GM12891 (cell line): ENCODE measurements at regions not wholly inside any gene's neighbourhood (a gene's known extent, or its start where the extent isn't known, plus 50 kb on each side); places are given as distances from the start of the nearest gene placed in this dataset.

ENCODE experiments used
- DNase-seq: peaks from one replicate; pipeline ENCODE4 v3.0.0; 2011; ENCODE audit warnings: low spot score; ENCODE audit not compliant: insufficient read length
- FAIRE-seq: peaks from 2 replicates; lab custom pipeline; 2011; peaks lifted over from hg19 to GRCh38; lab: Jason Lieb, UNC
- PAX5 ChIP-seq: IDR thresholded peaks from 2 replicates; pipeline ENCODE4 v1.6.1; 2011; ENCODE audit warnings: low read length, moderate library complexity, mild to moderate bottlenecking; ENCODE audit not compliant: insufficient read depth, severe bottlenecking
- POLR2A ChIP-seq: IDR thresholded peaks from 2 replicates; pipeline ENCODE4 v1.6.1; 2011; ENCODE audit warnings: low read depth, low read length, control low read depth
- POLR2AphosphoS5 ChIP-seq: IDR thresholded peaks from 2 replicates; pipeline ENCODE4 v1.6.1; 2011; ENCODE audit warnings: low read depth, low read length, control low read depth
- POU2F2 ChIP-seq: IDR thresholded peaks from 2 replicates; pipeline ENCODE4 v1.6.1; 2011; ENCODE audit warnings: low read depth, mild to moderate bottlenecking, control low read depth, low read length, moderate library complexity
- SPI1 ChIP-seq: IDR thresholded peaks from 2 replicates; pipeline ENCODE4 v1.6.1; 2011; ENCODE audit warnings: low read depth, low read length, control low read depth
- TAF1 ChIP-seq: IDR thresholded peaks from 2 replicates; pipeline ENCODE4 v1.6.1; 2011; ENCODE audit warnings: low read depth, low read length, control low read depth

- TF ChIP-seq PAX5: no peak
- no peak for TF ChIP-seq SPI1
- TF ChIP-seq TAF1: no peak
- no peak for TF ChIP-seq POLR2AphosphoS5
- TF ChIP-seq POLR2A: no peak
- TF ChIP-seq POU2F2: no peak
- no peak for FAIRE-seq
- DNase-seq: no peak
Measured at GRCh38 chr5:124655251-124655917, 91.1 kb downstream of the ZNF608 start.

GRCh38 chr5:124654418-124654817, 92.0 kb downstream of the ZNF608 start:
- FAIRE-seq: no peak
- DNase-seq: no peak

DNA sequence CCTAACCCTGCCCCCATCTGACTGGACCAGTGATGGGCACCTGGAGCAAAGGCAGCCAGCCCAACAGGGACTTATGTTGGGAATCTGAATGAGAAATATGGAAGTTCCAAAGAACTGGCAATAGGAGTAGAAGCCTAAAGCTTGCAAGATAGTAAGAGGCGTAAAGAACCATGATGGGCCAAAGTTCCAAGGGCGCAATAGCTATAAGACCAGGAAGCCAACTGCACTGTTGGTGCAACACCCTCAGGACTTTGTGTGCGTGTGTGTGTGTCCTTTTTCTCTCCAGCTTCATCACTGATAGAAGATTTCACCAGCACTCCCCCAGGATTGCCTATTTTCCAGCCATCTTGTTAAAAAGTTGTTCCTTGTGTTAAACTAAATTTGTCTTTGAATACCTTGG, 92.8 kb downstream of the ZNF608 start:
- FAIRE-seq (no peak), DNase-seq (no peak)
- TF ChIP-seq TAF1 (no peak), PAX5 (no peak), POLR2A (no peak)

More at GRCh38 chr5:124654418-124654817, 92.0 kb downstream of the ZNF608 start:
- no peak for TF ChIP-seq SPI1
- TF ChIP-seq PAX5: no peak
- no peak for TF ChIP-seq POU2F2
- no peak for TF ChIP-seq TAF1
- no peak for TF ChIP-seq POLR2AphosphoS5

DNA sequence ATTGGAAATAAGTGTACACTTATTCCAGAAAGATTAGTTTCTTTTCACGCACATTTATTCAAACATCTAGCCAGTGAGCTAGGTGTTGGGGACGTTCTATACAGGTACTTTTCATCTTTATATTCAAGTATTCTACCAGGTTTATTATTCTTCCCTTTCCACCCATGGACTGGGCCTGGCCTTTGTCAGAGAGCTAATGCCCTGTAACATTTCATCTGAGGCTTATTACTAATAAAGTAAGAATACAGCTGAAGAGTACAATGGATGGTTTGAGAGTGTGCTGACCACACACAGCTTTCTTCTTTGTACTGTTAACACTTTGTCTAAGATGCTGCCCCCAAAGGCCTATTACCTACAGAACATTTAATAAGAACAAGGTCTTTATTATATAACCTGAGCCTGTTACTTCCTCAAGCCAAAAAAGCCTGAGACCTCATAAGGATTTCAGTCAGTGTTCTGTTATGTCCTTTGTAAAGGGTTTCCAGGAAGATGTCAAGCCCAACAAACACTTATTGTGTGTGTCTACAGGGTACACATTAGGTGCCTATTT, 93.5 kb downstream of the ZNF608 start:
- FAIRE-seq: no peak
- no peak for TF ChIP-seq POLR2A
- TF ChIP-seq TAF1: no peak
- TF ChIP-seq POU2F2: no peak
- TF ChIP-seq PAX5: no peak
- no peak for TF ChIP-seq POLR2AphosphoS5
- no peak for TF ChIP-seq SPI1
- no peak for DNase-seq

GRCh38 chr5:124652514-124652819, 94.0 kb downstream of the ZNF608 start:
- FAIRE-seq (no peak), DNase-seq (no peak)
- no peak for TF ChIP-seq PAX5
- no peak for TF ChIP-seq POLR2AphosphoS5
- TF ChIP-seq SPI1: no peak
- no peak for TF ChIP-seq POLR2A
- TF ChIP-seq TAF1: no peak
- TF ChIP-seq POU2F2: no peak

DNA sequence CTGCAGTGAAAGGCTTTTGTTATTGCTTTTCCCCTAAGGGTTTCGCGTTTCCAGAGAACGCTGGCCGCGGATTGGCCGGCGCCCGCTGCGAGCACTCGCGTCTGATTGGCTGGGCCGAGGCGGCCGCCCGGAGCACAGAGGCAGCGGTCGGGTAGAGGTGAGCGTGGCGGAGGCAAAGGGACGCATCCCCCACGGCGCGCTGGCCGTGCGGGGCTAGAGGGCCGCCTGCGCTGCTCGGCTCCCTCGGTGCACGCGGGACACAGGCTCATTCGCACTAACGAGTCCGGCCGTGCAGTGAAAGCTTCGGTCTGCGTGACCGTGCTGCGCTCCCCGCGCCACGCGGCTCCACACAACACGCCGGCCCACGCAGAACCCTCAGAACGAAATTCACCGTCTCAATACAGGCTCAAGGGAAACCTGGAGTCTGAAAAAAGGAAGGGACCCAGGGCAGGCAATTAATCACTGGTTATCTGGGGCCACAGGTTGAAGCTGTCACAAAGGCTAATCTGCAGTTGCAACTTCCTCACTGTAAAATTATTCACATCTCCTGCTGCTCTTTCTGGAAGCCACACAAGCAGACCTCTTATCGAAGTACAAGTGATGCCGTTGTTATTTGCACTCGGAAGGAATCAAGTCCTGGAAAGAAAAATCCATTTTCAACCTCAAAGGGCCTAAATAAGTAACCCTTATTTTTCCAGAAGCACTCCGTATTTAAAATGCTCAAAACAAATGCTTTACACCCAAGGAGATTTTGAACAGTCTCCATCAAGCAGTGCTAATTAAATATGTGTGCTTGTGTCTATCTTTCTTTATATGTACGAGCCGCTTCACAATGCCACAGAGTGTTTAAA, 94.6 kb downstream of the ZNF608 start:
- peak; percentile 45 for FAIRE-seq
- peak; percentile 37 for DNase-seq

GRCh38 chr5:124650951-124651662, 95.3 kb downstream of the ZNF608 start:
- no peak for DNase-seq
- TF ChIP-seq TAF1 (no peak), POU2F2 (no peak), POLR2AphosphoS5 (no peak), SPI1 (no peak), PAX5 (no peak), POLR2A (no peak)
- FAIRE-seq: no peak

More for the DNA sequence above, 94.6 kb downstream of the ZNF608 start:
- no peak for TF ChIP-seq PAX5
- peak; percentile 60 for TF ChIP-seq SPI1

DNA sequence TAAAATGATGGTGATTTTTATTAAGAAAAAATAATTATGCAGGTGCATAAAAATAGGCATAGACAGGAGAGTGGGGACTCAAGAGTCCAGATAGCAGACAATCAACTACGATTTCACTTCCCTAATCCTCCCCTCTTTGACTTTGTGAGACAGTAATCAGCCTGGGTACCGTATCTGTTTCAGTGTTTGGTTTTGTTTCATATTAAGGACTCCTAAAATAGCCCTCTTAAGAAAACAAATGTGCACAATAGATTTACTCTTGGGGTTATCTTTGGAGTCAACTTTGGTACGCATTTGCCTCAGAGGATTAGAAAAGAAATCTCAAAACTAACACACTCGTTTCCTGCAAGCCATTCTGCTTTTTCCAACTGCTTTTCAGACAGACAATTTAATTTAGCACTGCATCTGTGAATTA, 96.3 kb downstream of the ZNF608 start:
- FAIRE-seq (no peak), DNase-seq (peak; percentile 19)
- TF ChIP-seq POU2F2 (peak; percentile 49; the same call in 1 of the 2 replicates), SPI1 (peak; percentile 98), POLR2AphosphoS5 (no peak), PAX5 (peak; percentile 6)

DNA sequence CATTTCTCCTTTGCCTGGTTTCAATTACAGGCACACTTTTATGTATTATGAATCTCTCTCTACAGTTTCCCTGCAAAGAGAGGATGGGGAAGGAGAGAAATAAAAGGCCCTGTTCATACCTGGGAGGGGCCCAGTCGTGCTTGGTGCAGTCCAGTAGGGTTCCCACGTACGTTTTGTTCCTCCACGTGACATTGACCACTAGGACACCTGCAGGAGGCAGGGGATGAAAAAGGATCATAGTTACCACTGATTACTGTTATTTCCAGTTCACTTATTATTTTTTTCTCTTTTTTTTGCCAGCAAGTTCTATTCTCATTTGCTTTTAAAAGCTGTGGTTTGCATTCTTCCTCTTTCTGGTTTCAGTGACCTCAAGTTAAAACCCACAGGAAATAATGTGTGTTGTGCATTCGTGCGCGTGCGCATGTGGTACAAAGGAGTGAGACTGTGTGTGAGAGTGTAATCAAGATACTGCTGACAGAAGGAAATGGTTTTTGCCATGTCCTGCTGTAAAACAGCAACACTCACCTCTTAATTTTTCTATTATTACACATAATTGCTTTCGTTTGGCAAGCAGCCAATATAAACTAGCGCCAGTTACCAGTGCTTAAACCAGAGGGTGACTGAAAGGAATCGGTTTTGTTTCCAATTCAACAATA, 96.8 kb downstream of the ZNF608 start:
- FAIRE-seq: peak; percentile 92
- TF ChIP-seq POLR2A (no peak), TAF1 (no peak), PAX5 (no peak), POLR2AphosphoS5 (no peak), POU2F2 (peak; percentile 30; the same call in 1 of the 2 replicates), SPI1 (peak; percentile 75)
- peak; percentile 38 for DNase-seq
